ENCODE measurements at regions not wholly inside any gene's neighbourhood (a gene's known extent, or its start where the extent isn't known, plus 50 kb on each side); places are given as distances from the start of the nearest gene placed in this dataset.

DNA sequence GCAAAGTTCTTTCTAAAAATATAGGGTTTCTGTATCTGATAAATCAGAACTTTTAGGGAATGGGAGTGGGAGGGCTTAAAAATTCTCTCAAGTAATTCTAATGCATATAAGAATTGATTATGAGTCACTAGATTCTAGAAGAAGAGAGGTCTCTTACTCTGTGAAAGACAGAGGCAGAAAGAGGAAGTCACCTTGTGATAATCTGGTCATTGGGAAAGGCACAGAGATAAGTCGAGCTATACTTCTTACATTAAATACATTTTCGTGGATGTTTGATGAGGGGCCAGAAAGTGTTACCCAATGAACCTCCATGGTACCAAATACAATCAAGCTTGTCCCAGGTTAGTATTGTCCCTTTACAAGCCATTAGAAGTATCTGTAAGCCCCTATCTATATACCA lies 134.4 kb downstream of the MAD2L1 start:
- FAIRE-seq: no peak
- dilution Hi-C loops (cut with MboI; ENCODE audit: extremely low pct_ligation_motif_present, low sequenced_read_pairs): no loop called here
- intact Hi-C loops (cut with micrococcal nuclease): no loop called here

DNA sequence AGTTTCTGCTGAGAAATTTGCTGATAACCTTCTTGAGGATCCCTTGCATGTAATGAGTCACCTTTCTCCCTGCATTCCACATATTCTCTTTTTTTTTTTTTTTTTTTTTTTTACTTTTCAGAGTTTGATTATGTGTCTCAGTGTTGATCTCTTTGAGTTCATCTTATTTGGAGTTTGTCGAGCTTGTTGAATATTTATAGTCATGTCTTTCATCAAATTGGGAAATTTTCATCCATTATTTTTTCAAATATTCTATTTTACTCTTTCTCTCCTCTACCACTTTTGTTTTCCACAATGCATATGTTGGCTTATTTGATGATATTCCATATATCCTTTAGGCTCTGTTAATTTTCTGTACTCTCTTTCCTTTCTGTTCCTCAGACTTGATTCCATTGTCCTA lies 136.1 kb downstream of the MAD2L1 start:
- dilution Hi-C loops (cut with MboI; ENCODE audit: extremely low pct_ligation_motif_present, low sequenced_read_pairs) (no loop called here), intact Hi-C loops (cut with micrococcal nuclease) (no loop called here)
- no peak for TF ChIP-seq MYC (IDR thresholded peaks at IDR 0.05; ENCODE audit: low read depth, low read length)
- TF ChIP-seq MAX (IDR thresholded peaks at IDR 0.05; ENCODE audit: insufficient read depth, insufficient read length): no peak
- no peak for TF ChIP-seq POLR2A (IDR thresholded peaks at IDR 0.05; ENCODE audit: low read depth, low read length)
- TF ChIP-seq GATA2 (IDR thresholded peaks at IDR 0.05; ENCODE audit: insufficient read depth, insufficient read length, low read depth, low read length): no peak
- TF ChIP-seq FOS (IDR thresholded peaks at IDR 0.05; ENCODE audit: borderline replicate concordance, insufficient read depth, low read length): no peak
- TF ChIP-seq EZH2 (IDR thresholded peaks at IDR 0.05; ENCODE audit: borderline replicate concordance, low read depth, low read length, severe bottlenecking): no peak
- TF ChIP-seq POLR2AphosphoS5 (IDR thresholded peaks at IDR 0.05; ENCODE audit: insufficient read depth, low read depth, low read length): no peak
- TF ChIP-seq JUN (IDR thresholded peaks at IDR 0.05; ENCODE audit: borderline replicate concordance, insufficient read depth, insufficient read length, low read depth): no peak
- TF ChIP-seq, protein P1, sequence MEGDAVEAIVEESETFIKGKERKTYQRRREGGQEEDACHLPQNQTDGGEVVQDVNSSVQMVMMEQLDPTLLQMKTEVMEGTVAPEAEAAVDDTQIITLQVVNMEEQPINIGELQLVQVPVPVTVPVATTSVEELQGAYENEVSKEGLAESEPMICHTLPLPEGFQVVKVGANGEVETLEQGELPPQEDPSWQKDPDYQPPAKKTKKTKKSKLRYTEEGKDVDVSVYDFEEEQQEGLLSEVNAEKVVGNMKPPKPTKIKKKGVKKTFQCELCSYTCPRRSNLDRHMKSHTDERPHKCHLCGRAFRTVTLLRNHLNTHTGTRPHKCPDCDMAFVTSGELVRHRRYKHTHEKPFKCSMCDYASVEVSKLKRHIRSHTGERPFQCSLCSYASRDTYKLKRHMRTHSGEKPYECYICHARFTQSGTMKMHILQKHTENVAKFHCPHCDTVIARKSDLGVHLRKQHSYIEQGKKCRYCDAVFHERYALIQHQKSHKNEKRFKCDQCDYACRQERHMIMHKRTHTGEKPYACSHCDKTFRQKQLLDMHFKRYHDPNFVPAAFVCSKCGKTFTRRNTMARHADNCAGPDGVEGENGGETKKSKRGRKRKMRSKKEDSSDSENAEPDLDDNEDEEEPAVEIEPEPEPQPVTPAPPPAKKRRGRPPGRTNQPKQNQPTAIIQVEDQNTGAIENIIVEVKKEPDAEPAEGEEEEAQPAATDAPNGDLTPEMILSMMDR (IDR thresholded peaks at IDR 0.05; ENCODE audit: extremely low read depth in 1 of 2, insufficient read depth in 1 of 2, low read depth in 1 of 2, low read length in 2 of 2): no peak
- Histone ChIP-seq H3K9me3 (replicated peaks; ENCODE audit: control insufficient read depth, insufficient read depth, low read length) (no peaks in the 10 kb centered on the region), H3K27ac (ENCODE audit: insufficient read depth, low read depth, low read length) (no peak overlapping the region), H3K4me3 (replicated peaks in 1 of 3; ENCODE audit: insufficient read depth in 1 of 3, low read depth in 1 of 3, low read length in 3 of 3) (no peak overlapping the region), H3K9me1 (replicated peaks; ENCODE audit: control insufficient read depth, extremely low read depth, insufficient read depth, low read length) (no peaks in the 10 kb centered on the region), H3K4me2 (ENCODE audit: insufficient read depth, low read length) (no peak overlapping the region), H3K27me3 (ENCODE audit: control insufficient read depth in 2 of 2, insufficient read depth in 2 of 2, low read length in 2 of 2) (no peaks in the 10 kb centered on the region), H2AFZ (ENCODE audit: low read depth, low read length) (no peak overlapping the region), H3K36me3 (ENCODE audit: control insufficient read depth in 2 of 2, extremely low read depth in 1 of 2, insufficient read depth in 2 of 2, low read length in 2 of 2) (no peaks in the 10 kb centered on the region), H3K9ac (replicated peaks; ENCODE audit: extremely low read depth, insufficient read depth, low read length) (no peak overlapping the region), H3K79me2 (ENCODE audit: control insufficient read depth, insufficient read depth, low read length) (no peaks in the 10 kb centered on the region), H4K20me1 (replicated peaks; ENCODE audit: control insufficient read depth, extremely low read depth, insufficient read depth, low read length) (no peaks in the 10 kb centered on the region), H3K4me1 (ENCODE audit: control insufficient read depth, extremely low read depth, insufficient read depth, low read length) (no peaks in the 10 kb centered on the region)
- ChIA-PET POLR2A (no interaction called here), CTCF (interaction anchor here (1.0 kb wide), 1 partner anchor 302 kb away, joined by 3 read pairs; the partner anchor contains the start of gene PDE5A)
- DNase-seq (ENCODE audit: low read depth, low spot score): no peak
- no TSS peak for BruUV-seq (replicated peaks)
- FAIRE-seq: no peak

More for the DNA sequence above, 134.4 kb downstream of the MAD2L1 start:
- ChIA-PET CTCF (no interaction called here), POLR2A (no interaction called here)
- Histone ChIP-seq H3K4me1 (ENCODE audit: control insufficient read depth, extremely low read depth, insufficient read depth, low read length) (no peaks in the 10 kb centered on the region), H3K27ac (ENCODE audit: insufficient read depth, low read depth, low read length) (no peak overlapping the region), H3K79me2 (ENCODE audit: control insufficient read depth, insufficient read depth, low read length) (no peaks in the 10 kb centered on the region), H4K20me1 (replicated peaks; ENCODE audit: control insufficient read depth, extremely low read depth, insufficient read depth, low read length) (no peaks in the 10 kb centered on the region), H3K9me3 (replicated peaks; ENCODE audit: control insufficient read depth, insufficient read depth, low read length) (no peaks in the 10 kb centered on the region), H3K36me3 (ENCODE audit: control insufficient read depth in 2 of 2, extremely low read depth in 1 of 2, insufficient read depth in 2 of 2, low read length in 2 of 2) (no peaks in the 10 kb centered on the region), H2AFZ (ENCODE audit: low read depth, low read length) (no peak overlapping the region), H3K9me1 (replicated peaks; ENCODE audit: control insufficient read depth, extremely low read depth, insufficient read depth, low read length) (no peaks in the 10 kb centered on the region), H3K9ac (replicated peaks; ENCODE audit: extremely low read depth, insufficient read depth, low read length) (no peak overlapping the region), H3K4me3 (replicated peaks in 1 of 3; ENCODE audit: insufficient read depth in 1 of 3, low read depth in 1 of 3, low read length in 3 of 3) (no peak overlapping the region), H3K4me2 (ENCODE audit: insufficient read depth, low read length) (no peak overlapping the region), H3K27me3 (ENCODE audit: control insufficient read depth in 2 of 2, insufficient read depth in 2 of 2, low read length in 2 of 2) (no peaks in the 10 kb centered on the region)
- DNase-seq (ENCODE audit: low read depth, low spot score): no peak
- TF ChIP-seq, protein P1 (IDR thresholded peaks at IDR 0.05; ENCODE audit: extremely low read depth in 1 of 2, insufficient read depth in 1 of 2, low read depth in 1 of 2, low read length in 2 of 2): no peak
- TF ChIP-seq FOS (IDR thresholded peaks at IDR 0.05; ENCODE audit: borderline replicate concordance, insufficient read depth, low read length): no peak
- TF ChIP-seq EZH2 (IDR thresholded peaks at IDR 0.05; ENCODE audit: borderline replicate concordance, low read depth, low read length, severe bottlenecking): no peak
- no peak for TF ChIP-seq POLR2A (IDR thresholded peaks at IDR 0.05; ENCODE audit: low read depth, low read length)
- no peak for TF ChIP-seq GATA2 (IDR thresholded peaks at IDR 0.05; ENCODE audit: insufficient read depth, insufficient read length, low read depth, low read length)
- no TSS peak for BruUV-seq (replicated peaks)
